Thyroid gland (tissue), 4 donors: ENCODE measurements at regions not wholly inside any gene's neighbourhood (a gene's known extent, or its start where the extent isn't known, plus 50 kb on each side); places are given as distances from the start of the nearest gene placed in this dataset.

Source experiments
- DNase-seq, 2 donors: peaks; one replicate each; pipeline ENCODE4 v3.0.0-alpha.2; 2019
- H3K27ac ChIP-seq, 3 donors: fragments of 200-600 bp; sonication (generic); 1 replicate in 2 of 3; 2 replicates in 1 of 3; pipeline ENCODE4 v1.5.1; 2016 to 2019; ENCODE audit warnings: mild to moderate bottlenecking in 1 of 3, moderate library complexity in 1 of 3
- H3K27me3 ChIP-seq: fragments of 200-600 bp; sonication (generic); one replicate; pipeline ENCODE4 v1.5.1; 2019
- H3K36me3 ChIP-seq, 2 donors: fragments of 200-600 bp; sonication (generic); one replicate each; pipeline ENCODE4 v1.5.1; 2016 to 2019
- H3K4me1 ChIP-seq, 2 donors: fragments of 200-600 bp; sonication (generic); one replicate each; pipeline ENCODE4 v1.5.1; 2017 to 2019
- H3K4me3 ChIP-seq, 3 donors: fragments of 200-600 bp; sonication (generic); replicated peaks in 1 of 3; 1 replicate in 2 of 3; 2 replicates in 1 of 3; pipeline ENCODE4 v1.5.1; 2016; ENCODE audit warnings: mild to moderate bottlenecking in 1 of 3
- H3K9me3 ChIP-seq: fragments of 200-600 bp; sonication (generic); one replicate; pipeline ENCODE4 v1.5.1; 2017
- POLR2A ChIP-seq, 2 donors: fragments of 450-650 bp; IDR thresholded peaks; one replicate each; pipeline ENCODE4 v1.6.1; 2017; ENCODE audit warnings: antibody characterized with exemption in 2 of 2, mild to moderate bottlenecking in 2 of 2, moderate library complexity in 1 of 2
- WGBS, 2 donors: methylation state at CpG; one replicate each; pipeline ENCODE4 v1.1.5; 2017; 5-methylcytosine and 5-hydroxymethylcytosine counted together
- intact Hi-C: fragments of 100-400 bp; cut with DNase I; formaldehyde crosslinking; loops from one replicate; pipeline ENCODE4 v1.15.1; 2023
- TF ChIP-seq, protein P1 (sequence below), 6 experiments: fragments of 200-600 bp in 3 of 6; fragments of 450-650 bp in 3 of 6; sonication (generic) in 3 of 6; IDR thresholded peaks; one replicate each; pipeline ENCODE4 v1.5.1; 2016 to 2019; ENCODE audit warnings: antibody characterized with exemption in 6 of 6, mild to moderate bottlenecking in 2 of 6, inconsistent platforms in 1 of 6, moderate library complexity in 1 of 6

DNA sequence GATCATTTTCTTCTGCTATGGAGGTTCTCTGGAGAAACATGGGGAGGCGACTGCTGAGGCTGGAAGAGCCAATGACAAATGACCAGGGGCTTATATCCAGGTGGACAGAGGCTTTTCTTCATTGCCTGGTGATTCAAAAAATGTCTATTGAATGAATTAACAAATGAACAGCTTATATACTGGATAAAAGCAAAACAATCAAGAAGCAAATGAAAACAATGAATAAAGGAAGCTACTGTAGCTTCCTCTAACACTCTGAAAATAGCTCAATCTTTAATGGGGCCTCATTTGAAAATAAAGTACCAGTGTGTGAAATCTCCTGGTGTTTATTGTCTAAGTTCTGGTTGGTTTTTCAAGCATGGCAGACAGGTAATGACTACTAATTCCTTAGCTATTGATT, 167.5 kb upstream of the TMTC4 start:
- no peak for DNase-seq
- WGBS, 2 donors, result 83 to 94% methylated on average over 1 of the region's 1 CpG
- Histone ChIP-seq H3K9me3 (no peaks in the 10 kb centered on the region), H3K36me3 (no peaks in the 10 kb centered on the region), H3K27ac (no peak overlapping the region), H3K4me1 (no peaks in the 10 kb centered on the region), H3K27me3 (no peaks in the 10 kb centered on the region), H3K4me3 (no peak overlapping the region)
- intact Hi-C loops, result no loop called here
- no peak for TF ChIP-seq POLR2A (IDR thresholded peaks at IDR 0.05)
- TF ChIP-seq, protein P1, sequence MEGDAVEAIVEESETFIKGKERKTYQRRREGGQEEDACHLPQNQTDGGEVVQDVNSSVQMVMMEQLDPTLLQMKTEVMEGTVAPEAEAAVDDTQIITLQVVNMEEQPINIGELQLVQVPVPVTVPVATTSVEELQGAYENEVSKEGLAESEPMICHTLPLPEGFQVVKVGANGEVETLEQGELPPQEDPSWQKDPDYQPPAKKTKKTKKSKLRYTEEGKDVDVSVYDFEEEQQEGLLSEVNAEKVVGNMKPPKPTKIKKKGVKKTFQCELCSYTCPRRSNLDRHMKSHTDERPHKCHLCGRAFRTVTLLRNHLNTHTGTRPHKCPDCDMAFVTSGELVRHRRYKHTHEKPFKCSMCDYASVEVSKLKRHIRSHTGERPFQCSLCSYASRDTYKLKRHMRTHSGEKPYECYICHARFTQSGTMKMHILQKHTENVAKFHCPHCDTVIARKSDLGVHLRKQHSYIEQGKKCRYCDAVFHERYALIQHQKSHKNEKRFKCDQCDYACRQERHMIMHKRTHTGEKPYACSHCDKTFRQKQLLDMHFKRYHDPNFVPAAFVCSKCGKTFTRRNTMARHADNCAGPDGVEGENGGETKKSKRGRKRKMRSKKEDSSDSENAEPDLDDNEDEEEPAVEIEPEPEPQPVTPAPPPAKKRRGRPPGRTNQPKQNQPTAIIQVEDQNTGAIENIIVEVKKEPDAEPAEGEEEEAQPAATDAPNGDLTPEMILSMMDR (IDR thresholded peaks at IDR 0.05), result no peak

DNA sequence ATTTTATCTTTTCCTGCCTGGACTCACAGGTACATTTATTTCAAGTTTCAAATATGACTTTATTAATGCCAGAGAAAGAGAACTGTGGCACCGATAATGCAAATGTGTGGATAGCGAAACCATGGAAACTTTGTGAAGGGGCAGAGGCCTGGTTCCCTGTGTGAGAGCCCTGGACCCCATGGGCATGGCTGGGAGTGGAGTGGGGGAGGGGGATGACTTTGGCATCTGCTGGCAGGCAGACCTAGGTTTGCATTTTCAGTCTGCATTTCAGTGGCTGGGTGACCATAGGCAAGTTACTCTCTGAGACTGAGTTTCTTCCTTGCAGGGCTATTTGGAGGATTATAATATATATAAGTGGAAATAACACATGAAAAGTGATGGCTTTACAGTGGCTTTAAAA, 163.8 kb upstream of the TMTC4 start:
- intact Hi-C loops, result no loop called here
- H3K9me3 ChIP-seq, result no peaks in the 10 kb centered on the region
- DNase-seq, result no peak
- no peaks in the 10 kb centered on the region for H3K4me1 ChIP-seq
- H3K27me3 ChIP-seq, result no peaks in the 10 kb centered on the region
- no peak overlapping the region for H3K27ac ChIP-seq
- no peak for TF ChIP-seq POLR2A (IDR thresholded peaks at IDR 0.05)
- TF ChIP-seq, protein P1 (IDR thresholded peaks at IDR 0.05), result no peak
- no peaks in the 10 kb centered on the region for H3K36me3 ChIP-seq
- WGBS, 2 donors, result 95 to 96% methylated on average over 2 of the region's 2 CpGs
- H3K4me3 ChIP-seq, result no peak overlapping the region

DNA sequence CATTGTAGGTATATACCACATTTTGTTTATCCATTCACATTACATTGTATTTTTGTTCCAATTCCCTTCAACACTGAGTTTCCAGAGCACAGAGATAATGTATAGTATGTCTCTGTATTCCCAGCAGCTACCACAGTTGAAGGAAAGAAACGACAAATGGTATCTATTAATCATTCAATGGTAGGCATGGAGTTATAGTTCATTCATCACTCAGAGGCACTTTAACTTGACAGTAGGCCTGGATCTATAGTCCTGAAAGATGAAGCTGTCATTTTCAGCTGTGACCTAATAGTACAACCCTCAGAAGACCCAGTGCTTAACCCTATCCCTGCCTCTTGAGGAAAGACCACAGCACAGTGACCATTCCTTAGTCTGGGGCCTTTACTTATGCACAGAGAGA, 163.0 kb upstream of the TMTC4 start:
- H3K27ac ChIP-seq, result no peak overlapping the region
- no peaks in the 10 kb centered on the region for H3K4me1 ChIP-seq
- TF ChIP-seq, protein P1 (IDR thresholded peaks at IDR 0.05), result no peak
- no peak for TF ChIP-seq POLR2A (IDR thresholded peaks at IDR 0.05)
- no peaks in the 10 kb centered on the region for H3K27me3 ChIP-seq
- no peaks in the 10 kb centered on the region for H3K9me3 ChIP-seq
- intact Hi-C loops, result no loop called here
- H3K4me3 ChIP-seq, result no peak overlapping the region
- no peaks in the 10 kb centered on the region for H3K36me3 ChIP-seq
- WGBS, 2 donors, result 69 to 84% methylated on average over 1 of the region's 1 CpG
- no peak for DNase-seq

DNA sequence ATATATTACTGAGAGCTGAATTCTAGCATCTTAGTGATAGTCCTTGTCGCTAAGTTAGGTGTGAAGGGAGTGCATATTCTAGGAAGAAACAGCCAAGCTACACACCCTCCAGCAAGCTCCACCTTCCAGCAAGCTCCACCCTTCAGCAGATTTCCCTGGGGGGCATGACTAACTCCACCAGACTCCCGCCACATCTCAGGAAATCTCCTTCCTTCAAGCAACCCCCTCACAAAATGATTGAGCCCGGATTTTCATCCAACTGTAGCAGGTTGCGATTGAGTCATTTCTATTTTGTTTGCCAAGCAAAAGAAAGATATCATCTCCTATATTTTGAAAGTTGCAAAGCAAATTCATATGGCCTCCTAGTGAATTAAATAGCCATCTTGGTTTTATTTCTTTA, 162.1 kb upstream of the TMTC4 start:
- intact Hi-C loops, result no loop called here
- H3K4me1 ChIP-seq, result no peaks in the 10 kb centered on the region
- no peaks in the 10 kb centered on the region for H3K9me3 ChIP-seq
- no peak for DNase-seq
- no peak overlapping the region for H3K4me3 ChIP-seq
- TF ChIP-seq, protein P1 (IDR thresholded peaks at IDR 0.05), result no peak
- no peak overlapping the region for H3K27ac ChIP-seq
- no peaks in the 10 kb centered on the region for H3K27me3 ChIP-seq
- 79 to 85% methylated on average over 4 of the region's 4 CpGs for WGBS, 2 donors
- no peaks in the 10 kb centered on the region for H3K36me3 ChIP-seq

DNA sequence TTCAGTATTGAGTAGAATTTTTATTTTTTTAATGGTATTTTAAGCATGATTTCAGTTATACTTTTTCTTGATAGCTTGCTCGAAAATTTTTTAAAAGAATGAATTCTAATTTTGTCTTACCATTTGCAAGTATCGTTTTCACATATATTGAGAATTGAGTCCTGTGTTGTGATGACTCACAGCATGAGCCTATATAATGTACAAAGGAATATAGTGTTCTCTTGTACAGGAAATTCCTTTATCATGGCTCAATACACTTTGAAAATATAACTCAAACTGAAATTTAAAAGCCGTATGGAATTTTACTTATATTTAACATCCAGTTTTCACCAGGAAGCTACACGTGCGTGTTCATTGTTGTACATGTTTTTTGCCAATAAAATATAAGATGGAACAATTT, 161.1 kb upstream of the TMTC4 start:
- no peak for TF ChIP-seq POLR2A (IDR thresholded peaks at IDR 0.05)
- TF ChIP-seq, protein P1 (IDR thresholded peaks at IDR 0.05), result no peak
- 94% methylated on average over 5 of the region's 5 CpGs for WGBS, 2 donors
- no peak for DNase-seq
- Histone ChIP-seq H3K4me1 (no peaks in the 10 kb centered on the region), H3K9me3 (no peaks in the 10 kb centered on the region), H3K27ac (no peak overlapping the region), H3K27me3 (no peaks in the 10 kb centered on the region), H3K4me3 (no peak overlapping the region), H3K36me3 (no peaks in the 10 kb centered on the region)
- intact Hi-C loops, result no loop called here
